SU-DHL-6 (cell line): ENCODE measurements at regions not wholly inside any gene's neighbourhood (a gene's known extent, or its start where the extent isn't known, plus 50 kb on each side); places are given as distances from the start of the nearest gene placed in this dataset.

ENCODE experiments used
- H2AFZ ChIP-seq: fragments of 200-600 bp; sonication (generic); 2 replicates; pipeline ENCODE4 v1.6.1; 2014; ENCODE audit warnings: low read depth, mild to moderate bottlenecking, moderate library complexity, mixed read lengths, antibody characterized with exemption, low read length; ENCODE audit not compliant: severe bottlenecking
- H3F3A ChIP-seq: fragments of 200-600 bp; shearing (Covaris generic); 2 replicates; pipeline ENCODE4 v1.6.0; 2016; ENCODE audit warnings: antibody characterized with exemption, mild to moderate bottlenecking; ENCODE audit not compliant: insufficient read depth
- H3K27ac ChIP-seq: fragments of 200-600 bp; sonication (generic); 2 replicates; pipeline ENCODE4 v1.5.1; 2016; ENCODE audit warnings: low read depth, mild to moderate bottlenecking, low read length, moderate library complexity, mixed read lengths
- H3K27me3 ChIP-seq: fragments of 200-600 bp; sonication (generic), shearing (Covaris generic); 2 replicates; pipeline ENCODE4 v1.6.0; 2014; ENCODE audit warnings: mild to moderate bottlenecking, low read length
- H3K36me3 ChIP-seq: fragments of 200-600 bp; sonication (generic); 2 replicates; pipeline ENCODE4 v1.6.1; 2014; ENCODE audit warnings: mild to moderate bottlenecking, low read length, mixed read lengths
- H3K4me2 ChIP-seq: fragments of 300-600, 200-600 bp; shearing (Covaris generic), sonication (generic); 2 replicates; pipeline ENCODE4 v1.6.0; 2014; ENCODE audit warnings: low read length, low read depth, mild to moderate bottlenecking; ENCODE audit not compliant: poor library complexity, severe bottlenecking
- H3K4me3 ChIP-seq: fragments of 200-600 bp; sonication (generic); 2 replicates; pipeline ENCODE4 v1.5.1; 2014; ENCODE audit warnings: antibody characterized with exemption, low read length, mild to moderate bottlenecking, mixed read lengths; ENCODE audit not compliant: insufficient read depth, poor library complexity, severe bottlenecking
- H3K79me2 ChIP-seq: fragments of 200-600 bp; sonication (generic); 2 replicates; pipeline ENCODE4 v1.6.1; 2014; ENCODE audit warnings: mild to moderate bottlenecking, low read length, moderate library complexity; ENCODE audit not compliant: insufficient read depth
- H3K9ac ChIP-seq: fragments of 200-600 bp; sonication (generic); 2 replicates; pipeline ENCODE4 v1.7.0; 2014; ENCODE audit warnings: mild to moderate bottlenecking, low read length
- H3K9me2 ChIP-seq: fragments of 200-600 bp; sonication (generic); replicated peaks from 2 replicates; pipeline ENCODE4 v1.6.1; 2014; ENCODE audit warnings: low read length; ENCODE audit not compliant: insufficient read depth
- H3K9me3 ChIP-seq: fragments of 200-600 bp; sonication (generic); 2 replicates; pipeline ENCODE4 v1.6.1; 2014; ENCODE audit warnings: low read length, mixed read lengths; ENCODE audit not compliant: insufficient read depth
- H4K20me1 ChIP-seq: fragments of 200-600 bp; sonication (generic); 2 replicates; pipeline ENCODE4 v1.6.1; 2014; ENCODE audit warnings: low read depth, mild to moderate bottlenecking, antibody characterized with exemption, low read length, moderate library complexity, mixed read lengths
- CTCF ChIP-seq: fragments of 200-600 bp; sonication (generic); IDR thresholded peaks from one replicate; pipeline ENCODE4 v1.5.1; 2017; ENCODE audit warnings: antibody characterized with exemption, mild to moderate bottlenecking, low read length, moderate library complexity; ENCODE audit not compliant: insufficient read depth, poor library complexity, severe bottlenecking
- EZH2phosphoT487 ChIP-seq: fragments of 200-600 bp; sonication (generic), shearing (Covaris generic); conservative IDR thresholded peaks from 2 replicates; pipeline ENCODE4 v1.6.1; 2018; ENCODE audit warnings: mild to moderate bottlenecking, antibody characterized with exemption, low read length, moderate library complexity, mixed read lengths

DNA sequence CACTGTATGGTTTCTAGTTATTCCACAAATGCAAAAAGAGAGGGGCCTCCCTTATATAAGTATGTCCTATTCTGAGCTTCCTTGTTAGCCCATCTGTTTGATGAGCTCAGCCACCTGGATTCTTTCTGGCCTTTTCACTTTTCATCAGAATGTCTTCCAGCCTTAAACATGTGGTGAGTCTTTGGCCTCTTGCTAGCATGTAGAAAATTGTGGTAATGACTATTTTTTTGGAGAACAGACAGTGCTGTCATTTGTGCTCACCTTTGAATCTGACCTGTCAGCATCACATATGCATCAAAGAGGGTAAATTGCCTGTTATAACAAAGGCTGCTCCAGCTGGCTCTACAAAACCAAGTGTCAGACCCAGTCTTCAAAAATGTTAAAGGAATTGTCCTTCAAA, 558.7 kb downstream of the RAB38 start:
- no peaks in the 10 kb centered on the region for H3K9me3 ChIP-seq
- no peaks in the 10 kb centered on the region for H3F3A ChIP-seq
- no peaks in the 10 kb centered on the region for H4K20me1 ChIP-seq
- H3K9ac ChIP-seq, result no peak overlapping the region
- H3K79me2 ChIP-seq, result no peaks in the 10 kb centered on the region
- H3K4me3 ChIP-seq, result no peak overlapping the region
- TF ChIP-seq EZH2phosphoT487 (no peak), CTCF (no peak)
- no peaks in the 10 kb centered on the region for H3K27me3 ChIP-seq
- no peak overlapping the region for H2AFZ ChIP-seq
- H3K4me2 ChIP-seq, result no peak overlapping the region
- H3K27ac ChIP-seq, result no peak overlapping the region
- H3K36me3 ChIP-seq, result no peaks in the 10 kb centered on the region
- no peaks in the 10 kb centered on the region for H3K9me2 ChIP-seq

DNA sequence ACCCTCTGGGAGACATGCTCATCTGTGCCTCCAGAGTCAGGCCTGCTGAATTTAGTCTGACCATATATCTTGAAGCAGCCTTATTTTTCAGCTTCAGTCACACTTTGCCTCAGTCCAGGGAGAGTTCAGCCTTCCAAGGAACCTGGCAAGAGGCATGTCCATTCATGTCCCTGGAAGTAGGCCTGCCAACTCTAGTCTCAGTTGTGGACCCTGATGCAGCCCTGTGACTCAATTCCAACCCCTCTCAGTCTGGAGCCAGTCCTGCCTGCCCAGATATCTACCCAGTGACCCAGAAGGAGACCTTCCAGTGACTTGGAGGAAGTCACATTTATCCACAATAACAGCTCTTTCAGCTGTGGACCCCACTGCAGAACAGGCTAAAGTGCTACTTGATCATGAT, 566.6 kb downstream of the TMEM135 start:
- Histone ChIP-seq H3K9me3 (no peaks in the 10 kb centered on the region), H4K20me1 (no peaks in the 10 kb centered on the region), H3K9me2 (no peaks in the 10 kb centered on the region), H3K27me3 (no peaks in the 10 kb centered on the region), H2AFZ (no peak overlapping the region), H3K4me3 (no peak overlapping the region), H3K27ac (no peak overlapping the region), H3F3A (no peaks in the 10 kb centered on the region), H3K36me3 (no peaks in the 10 kb centered on the region), H3K79me2 (no peaks in the 10 kb centered on the region), H3K4me2 (no peak overlapping the region), H3K9ac (no peak overlapping the region)
- TF ChIP-seq EZH2phosphoT487 (no peak), CTCF (no peak)

DNA sequence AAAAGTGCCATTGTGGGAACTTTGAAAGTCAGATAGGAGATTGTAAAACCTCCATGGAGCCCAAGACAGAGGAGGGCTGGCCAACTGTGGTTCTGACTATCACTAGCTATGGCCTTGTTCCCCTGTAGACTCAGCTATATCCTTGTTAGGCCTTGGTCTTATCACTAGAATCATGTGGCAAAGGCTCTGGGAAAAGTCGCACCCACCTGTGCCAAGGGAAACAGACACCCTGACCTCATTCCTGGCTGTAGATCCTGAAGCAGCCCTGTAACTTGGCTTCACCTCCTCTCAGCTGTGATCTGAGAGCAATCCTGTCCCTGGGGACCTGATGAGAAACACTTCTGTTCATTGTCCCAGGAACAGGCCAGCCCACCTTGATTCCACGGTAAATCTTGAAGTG, 566.2 kb downstream of the TMEM135 start:
- Histone ChIP-seq H3K9ac (no peak overlapping the region), H2AFZ (no peak overlapping the region), H3K9me3 (no peaks in the 10 kb centered on the region), H3K27me3 (no peaks in the 10 kb centered on the region), H3K4me3 (no peak overlapping the region), H3F3A (no peaks in the 10 kb centered on the region), H3K36me3 (no peaks in the 10 kb centered on the region), H4K20me1 (no peaks in the 10 kb centered on the region), H3K4me2 (no peak overlapping the region), H3K79me2 (no peaks in the 10 kb centered on the region), H3K27ac (no peak overlapping the region), H3K9me2 (no peaks in the 10 kb centered on the region)
- TF ChIP-seq EZH2phosphoT487 (no peak), CTCF (no peak)

- no peak overlapping the region for H3K9ac ChIP-seq
Observed at GRCh38 chr11:87602776-87603175, 565.0 kb downstream of the TMEM135 start.

More at GRCh38 chr11:87602776-87603175, 565.0 kb downstream of the TMEM135 start:
- H2AFZ ChIP-seq, result no peak overlapping the region
- H3K4me2 ChIP-seq, result no peak overlapping the region
- H3K79me2 ChIP-seq, result no peaks in the 10 kb centered on the region
- H3K9me3 ChIP-seq, result no peaks in the 10 kb centered on the region
- no peaks in the 10 kb centered on the region for H3K36me3 ChIP-seq
- H3K27ac ChIP-seq, result no peak overlapping the region
- H3K4me3 ChIP-seq, result no peak overlapping the region
- TF ChIP-seq EZH2phosphoT487, result no peak
- TF ChIP-seq CTCF, result no peak
- H3F3A ChIP-seq, result no peaks in the 10 kb centered on the region
- no peaks in the 10 kb centered on the region for H3K9me2 ChIP-seq
- H3K27me3 ChIP-seq, result no peaks in the 10 kb centered on the region
- no peaks in the 10 kb centered on the region for H4K20me1 ChIP-seq
